ENCODE measurements at regions not wholly inside any gene's neighbourhood (a gene's known extent, or its start where the extent isn't known, plus 50 kb on each side); places are given as distances from the start of the nearest gene placed in this dataset.

DNA sequence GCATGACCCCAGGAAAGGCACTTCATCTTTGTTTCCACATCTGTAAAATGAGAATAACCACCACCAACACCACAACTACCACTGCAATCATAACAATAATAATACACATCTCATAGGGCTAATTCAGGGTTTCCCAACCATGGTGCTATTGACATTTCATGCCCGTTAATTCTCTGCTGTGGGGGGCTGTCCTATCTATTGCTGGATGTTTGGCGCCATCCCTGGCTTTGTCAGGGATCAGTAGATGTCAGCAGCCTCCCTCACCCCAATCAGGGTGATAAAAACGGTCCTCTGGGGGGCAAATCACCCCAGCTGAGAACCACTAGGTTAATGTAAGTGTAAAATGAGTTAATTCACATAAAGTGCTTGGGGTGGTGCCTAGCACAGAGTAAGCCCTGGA, 145.8 kb downstream of the EMX2 start:
- no peaks in the 10 kb centered on the region for H3K36me3 ChIP-seq
- H3K9me3 ChIP-seq: no peaks in the 10 kb centered on the region
- H3K4me3 ChIP-seq: no peak overlapping the region
- no peak overlapping the region for H3K27ac ChIP-seq
- 58 to 62% (median 61%) methylated on average over 3 of the region's 3 CpGs for WGBS, 3 donors
- no peak for DNase-seq
- no peaks in the 10 kb centered on the region for H3K4me1 ChIP-seq (ENCODE audit: insufficient read depth)
- intact Hi-C loops (cut with DNase I): no loop called here
- no peaks in the 10 kb centered on the region for H3K27me3 ChIP-seq
- no peak for TF ChIP-seq EP300 (IDR thresholded peaks at IDR 0.05)
- TF ChIP-seq POLR2A (IDR thresholded peaks at IDR 0.05): no peak
- TF ChIP-seq, protein P1, sequence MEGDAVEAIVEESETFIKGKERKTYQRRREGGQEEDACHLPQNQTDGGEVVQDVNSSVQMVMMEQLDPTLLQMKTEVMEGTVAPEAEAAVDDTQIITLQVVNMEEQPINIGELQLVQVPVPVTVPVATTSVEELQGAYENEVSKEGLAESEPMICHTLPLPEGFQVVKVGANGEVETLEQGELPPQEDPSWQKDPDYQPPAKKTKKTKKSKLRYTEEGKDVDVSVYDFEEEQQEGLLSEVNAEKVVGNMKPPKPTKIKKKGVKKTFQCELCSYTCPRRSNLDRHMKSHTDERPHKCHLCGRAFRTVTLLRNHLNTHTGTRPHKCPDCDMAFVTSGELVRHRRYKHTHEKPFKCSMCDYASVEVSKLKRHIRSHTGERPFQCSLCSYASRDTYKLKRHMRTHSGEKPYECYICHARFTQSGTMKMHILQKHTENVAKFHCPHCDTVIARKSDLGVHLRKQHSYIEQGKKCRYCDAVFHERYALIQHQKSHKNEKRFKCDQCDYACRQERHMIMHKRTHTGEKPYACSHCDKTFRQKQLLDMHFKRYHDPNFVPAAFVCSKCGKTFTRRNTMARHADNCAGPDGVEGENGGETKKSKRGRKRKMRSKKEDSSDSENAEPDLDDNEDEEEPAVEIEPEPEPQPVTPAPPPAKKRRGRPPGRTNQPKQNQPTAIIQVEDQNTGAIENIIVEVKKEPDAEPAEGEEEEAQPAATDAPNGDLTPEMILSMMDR (IDR thresholded peaks at IDR 0.05): no peak

DNA sequence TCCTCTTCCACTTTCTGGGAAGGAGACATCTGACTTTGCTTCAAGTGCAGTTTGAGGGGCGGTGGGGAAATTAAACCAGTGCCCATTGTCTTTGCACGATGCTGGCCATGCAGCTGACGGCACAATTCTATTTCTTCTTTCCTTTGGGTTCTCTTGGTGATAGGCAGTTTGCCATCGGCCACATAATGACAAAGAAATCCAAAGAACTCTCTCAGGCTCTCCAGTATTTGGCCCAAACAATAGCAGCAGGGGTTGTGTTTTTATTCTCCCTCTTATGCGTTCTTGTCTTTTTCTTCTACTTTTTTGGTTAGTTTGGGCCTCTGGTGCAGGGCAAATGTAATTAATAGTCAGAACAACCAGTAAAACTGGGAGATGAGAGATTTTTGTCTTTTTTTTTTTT, 147.0 kb downstream of the EMX2 start:
- no peaks in the 10 kb centered on the region for H3K36me3 ChIP-seq
- no peak overlapping the region for H3K27ac ChIP-seq
- intact Hi-C loops (cut with DNase I): no loop called here
- H3K4me1 ChIP-seq (ENCODE audit: insufficient read depth): no peaks in the 10 kb centered on the region
- no peaks in the 10 kb centered on the region for H3K9me3 ChIP-seq
- whole genome bisulfite sequencing, 3 donors: 33 to 45% (median 38%) methylated on average over 5 of the region's 5 CpGs
- H3K4me3 ChIP-seq: no peak overlapping the region
- no peak for TF ChIP-seq EP300 (IDR thresholded peaks at IDR 0.05)
- TF ChIP-seq, protein P1 (IDR thresholded peaks at IDR 0.05): no peak
- no peak for TF ChIP-seq POLR2A (IDR thresholded peaks at IDR 0.05)
- no peak for DNase-seq
- no peaks in the 10 kb centered on the region for H3K27me3 ChIP-seq

DNA sequence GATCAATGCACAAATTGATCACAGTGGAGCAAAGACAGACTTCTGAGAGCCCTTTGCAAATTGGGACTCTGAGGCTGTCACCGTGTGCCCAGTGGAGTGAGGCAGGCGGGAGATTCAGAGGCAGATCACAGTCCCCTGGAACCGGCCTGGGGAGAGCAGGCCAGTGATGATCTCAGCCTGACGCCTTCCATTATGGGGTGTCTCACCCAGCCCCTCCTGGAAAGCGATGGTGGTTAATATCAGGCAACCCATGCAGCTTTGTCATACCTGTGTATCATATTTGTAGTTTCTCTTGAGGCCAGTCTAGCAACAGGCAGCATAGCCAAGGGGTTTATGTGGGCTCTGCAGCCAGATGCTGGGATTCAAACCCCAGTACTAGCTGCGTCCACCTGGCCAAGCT, 147.8 kb downstream of the EMX2 start:
- intact Hi-C loops (cut with DNase I): no loop called here
- TF ChIP-seq POLR2A (IDR thresholded peaks at IDR 0.05) (no peak), EP300 (IDR thresholded peaks at IDR 0.05) (no peak)
- TF ChIP-seq, protein P1 (IDR thresholded peaks at IDR 0.05): no peak
- Histone ChIP-seq H3K27me3 (no peaks in the 10 kb centered on the region), H3K4me3 (no peak overlapping the region), H3K4me1 (ENCODE audit: insufficient read depth) (no peaks in the 10 kb centered on the region), H3K27ac (no peak overlapping the region), H3K36me3 (no peaks in the 10 kb centered on the region), H3K9me3 (no peaks in the 10 kb centered on the region)
- WGBS, 3 donors: 79 to 85% (median 84%) methylated on average over 6 of the region's 6 CpGs
- no peak for DNase-seq

DNA sequence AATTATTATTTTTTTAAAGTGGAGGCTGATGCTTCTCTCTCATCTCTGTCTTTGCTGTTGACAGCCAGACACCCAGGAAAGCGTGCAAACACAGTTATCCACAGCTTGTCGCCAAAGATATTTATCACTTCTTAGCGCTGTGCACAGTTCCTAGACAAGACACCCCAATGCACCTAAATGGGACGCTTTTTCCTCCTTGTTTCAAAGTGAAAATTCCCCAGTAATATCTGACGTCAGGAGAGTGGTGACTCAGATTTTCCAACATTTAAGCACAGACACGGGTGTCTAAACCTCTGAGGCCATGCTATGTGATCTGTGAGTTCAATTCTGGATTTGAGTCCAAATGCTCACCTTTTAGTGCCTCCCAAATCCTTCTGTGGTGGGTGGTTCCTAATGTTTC, 151.6 kb downstream of the EMX2 start:
- no peak for TF ChIP-seq EP300 (IDR thresholded peaks at IDR 0.05)
- TF ChIP-seq, protein P1 (IDR thresholded peaks at IDR 0.05): no peak
- no peak for TF ChIP-seq POLR2A (IDR thresholded peaks at IDR 0.05)
- DNase-seq: no peak
- intact Hi-C loops (cut with DNase I): no loop called here
- Histone ChIP-seq H3K9me3 (no peaks in the 10 kb centered on the region), H3K4me3 (no peak overlapping the region), H3K36me3 (no peaks in the 10 kb centered on the region), H3K4me1 (ENCODE audit: insufficient read depth) (no peaks in the 10 kb centered on the region), H3K27ac (no peak overlapping the region), H3K27me3 (no peaks in the 10 kb centered on the region)
- WGBS, 3 donors: 66 to 81% (median 67%) methylated on average over 6 of the region's 6 CpGs

DNA sequence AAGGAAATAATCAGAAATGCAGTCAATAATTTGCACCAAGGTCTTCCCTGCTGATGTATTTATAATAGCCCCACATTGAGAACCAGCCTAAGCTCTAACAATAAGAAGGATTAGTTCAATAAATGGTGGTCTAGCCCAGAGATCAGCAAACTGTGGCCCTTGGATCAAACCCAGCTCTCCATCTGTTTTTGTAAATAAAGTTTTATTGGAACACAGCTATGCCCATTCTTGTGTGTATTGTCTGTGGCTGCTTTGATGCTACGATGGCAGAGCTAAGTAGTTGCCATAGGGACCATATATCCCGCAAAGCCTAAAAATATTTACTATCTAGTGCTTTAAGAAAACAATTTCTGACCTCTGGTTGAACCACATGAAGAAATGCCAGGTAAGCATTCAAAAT, 154.9 kb downstream of the EMX2 start:
- no peak for DNase-seq
- H3K4me1 ChIP-seq (ENCODE audit: insufficient read depth): no peaks in the 10 kb centered on the region
- H3K27me3 ChIP-seq: no peaks in the 10 kb centered on the region
- H3K27ac ChIP-seq: no peak overlapping the region
- H3K36me3 ChIP-seq: no peaks in the 10 kb centered on the region
- H3K4me3 ChIP-seq: no peak overlapping the region
- H3K9me3 ChIP-seq: no peaks in the 10 kb centered on the region
- TF ChIP-seq, protein P1 (IDR thresholded peaks at IDR 0.05): no peak
- TF ChIP-seq EP300 (IDR thresholded peaks at IDR 0.05): no peak
- TF ChIP-seq POLR2A (IDR thresholded peaks at IDR 0.05): no peak
- intact Hi-C loops (cut with DNase I): no loop called here
- WGBS, 3 donors: 75 to 89% (median 78%) methylated on average over 2 of the region's 2 CpGs
